ENCODE measurements at regions not wholly inside any gene's neighbourhood (a gene's known extent, or its start where the extent isn't known, plus 50 kb on each side); places are given as distances from the start of the nearest gene placed in this dataset.

DNA sequence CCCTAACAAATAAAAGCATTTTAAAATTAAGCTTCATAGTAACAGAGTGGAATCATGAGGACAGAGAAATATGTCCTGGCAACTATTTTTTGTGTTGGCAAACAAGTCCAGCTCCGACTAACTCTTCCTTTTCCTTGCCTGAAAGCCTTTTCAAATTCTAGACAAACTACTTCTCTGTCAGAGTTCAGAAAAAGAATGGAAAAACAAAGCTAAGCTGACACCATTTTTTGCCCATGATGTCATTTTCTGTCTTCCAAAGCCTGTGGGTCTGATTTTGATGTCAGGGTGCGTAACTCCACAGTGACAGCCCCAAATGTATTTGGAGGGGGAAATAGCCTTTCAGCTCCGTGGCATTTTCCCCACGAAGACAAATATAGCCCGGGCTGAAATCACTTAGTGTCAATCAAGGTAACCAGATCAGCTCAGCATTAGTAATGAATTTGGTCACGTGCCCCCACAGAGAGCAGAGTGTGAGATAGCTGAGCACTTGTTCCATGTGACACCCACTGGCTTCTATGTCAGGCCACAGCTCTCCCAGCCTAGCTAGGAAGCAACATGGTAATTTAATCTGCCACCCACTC, 233.0 kb upstream of the SIX2 start:
- no peaks in the 10 kb centered on the region for H3F3A ChIP-seq (ENCODE audit: insufficient read depth, low read length)
- H3K27me3 ChIP-seq (ENCODE audit: insufficient read depth, low read length), result no peaks in the 10 kb centered on the region
- H3K36me3 ChIP-seq (ENCODE audit: insufficient read depth, low read length), result no peaks in the 10 kb centered on the region
- peak overlapping the region; percentile 14 for H3K27ac ChIP-seq (ENCODE audit: low read depth, low read length, poor library complexity, severe bottlenecking)
- H3K9me2 ChIP-seq (ENCODE audit: low read depth, low read length), result no peaks in the 10 kb centered on the region
- no peaks in the 10 kb centered on the region for H3K9me3 ChIP-seq (ENCODE audit: low read length)
- H3K79me2 ChIP-seq (ENCODE audit: insufficient read depth, low read length), result no peaks in the 10 kb centered on the region; the same call in 1 of the 2 replicates
- H3K4me2 ChIP-seq (ENCODE audit: low read length), result no peak overlapping the region
- no peak overlapping the region for H3K4me3 ChIP-seq (ENCODE audit: low read depth, low read length, poor library complexity, severe bottlenecking)
- H3K9ac ChIP-seq (ENCODE audit: low read length), result no peak overlapping the region
- peaks cover 27% of the 10 kb centered on the region for H3K4me1 ChIP-seq (ENCODE audit: insufficient read depth, low read length, severe bottlenecking)
- TF ChIP-seq EZH2 (IDR thresholded peaks at IDR 0.05; ENCODE audit: borderline replicate concordance, low read length), result no peak
- TF ChIP-seq, protein P1, sequence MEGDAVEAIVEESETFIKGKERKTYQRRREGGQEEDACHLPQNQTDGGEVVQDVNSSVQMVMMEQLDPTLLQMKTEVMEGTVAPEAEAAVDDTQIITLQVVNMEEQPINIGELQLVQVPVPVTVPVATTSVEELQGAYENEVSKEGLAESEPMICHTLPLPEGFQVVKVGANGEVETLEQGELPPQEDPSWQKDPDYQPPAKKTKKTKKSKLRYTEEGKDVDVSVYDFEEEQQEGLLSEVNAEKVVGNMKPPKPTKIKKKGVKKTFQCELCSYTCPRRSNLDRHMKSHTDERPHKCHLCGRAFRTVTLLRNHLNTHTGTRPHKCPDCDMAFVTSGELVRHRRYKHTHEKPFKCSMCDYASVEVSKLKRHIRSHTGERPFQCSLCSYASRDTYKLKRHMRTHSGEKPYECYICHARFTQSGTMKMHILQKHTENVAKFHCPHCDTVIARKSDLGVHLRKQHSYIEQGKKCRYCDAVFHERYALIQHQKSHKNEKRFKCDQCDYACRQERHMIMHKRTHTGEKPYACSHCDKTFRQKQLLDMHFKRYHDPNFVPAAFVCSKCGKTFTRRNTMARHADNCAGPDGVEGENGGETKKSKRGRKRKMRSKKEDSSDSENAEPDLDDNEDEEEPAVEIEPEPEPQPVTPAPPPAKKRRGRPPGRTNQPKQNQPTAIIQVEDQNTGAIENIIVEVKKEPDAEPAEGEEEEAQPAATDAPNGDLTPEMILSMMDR (IDR thresholded peaks at IDR 0.05; ENCODE audit: low read length), result no peak
- H2AFZ ChIP-seq (ENCODE audit: low read length), result no peak overlapping the region
- no peaks in the 10 kb centered on the region for H4K20me1 ChIP-seq (ENCODE audit: insufficient read depth, low read length)

DNA sequence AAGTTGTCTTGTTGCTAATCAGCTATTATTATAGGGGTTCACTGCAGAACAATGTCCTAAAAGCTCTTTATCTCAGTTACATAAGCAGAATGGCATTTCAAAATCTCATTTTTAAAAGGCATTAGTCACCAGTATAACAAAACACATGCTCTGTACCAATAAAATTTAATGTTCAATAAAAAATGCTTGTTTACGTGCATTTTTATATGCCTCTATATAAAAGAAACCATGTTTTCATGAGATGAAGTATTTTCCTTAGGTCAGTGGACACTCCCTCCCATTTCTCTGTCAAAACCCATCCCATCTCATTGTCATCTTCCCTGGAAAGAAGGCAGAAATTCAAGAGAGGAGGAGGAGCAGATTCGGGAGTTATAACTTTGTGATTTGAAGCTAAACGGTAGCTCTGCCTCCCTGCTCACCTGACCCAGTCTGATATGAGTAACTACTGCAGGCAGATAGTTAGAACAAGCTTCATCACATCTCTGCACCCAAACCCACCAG, 231.9 kb upstream of the SIX2 start:
- Histone ChIP-seq H3K9ac (ENCODE audit: low read length) (no peak overlapping the region), H3K4me1 (ENCODE audit: insufficient read depth, low read length, severe bottlenecking) (peaks cover 34% of the 10 kb centered on the region), H3K27me3 (ENCODE audit: insufficient read depth, low read length) (no peaks in the 10 kb centered on the region), H3K36me3 (ENCODE audit: insufficient read depth, low read length) (no peaks in the 10 kb centered on the region), H3K79me2 (ENCODE audit: insufficient read depth, low read length) (no peaks in the 10 kb centered on the region; the same call in 1 of the 2 replicates), H3K9me3 (ENCODE audit: low read length) (no peaks in the 10 kb centered on the region), H3K4me3 (ENCODE audit: low read depth, low read length, poor library complexity, severe bottlenecking) (no peak overlapping the region), H3F3A (ENCODE audit: insufficient read depth, low read length) (no peaks in the 10 kb centered on the region), H3K4me2 (ENCODE audit: low read length) (no peak overlapping the region), H3K9me2 (ENCODE audit: low read depth, low read length) (no peaks in the 10 kb centered on the region), H3K27ac (ENCODE audit: low read depth, low read length, poor library complexity, severe bottlenecking) (peak overlapping the region; percentile 24), H4K20me1 (ENCODE audit: insufficient read depth, low read length) (no peaks in the 10 kb centered on the region), H2AFZ (ENCODE audit: low read length) (no peak overlapping the region)
- TF ChIP-seq EZH2 (IDR thresholded peaks at IDR 0.05; ENCODE audit: borderline replicate concordance, low read length), result no peak
- TF ChIP-seq, protein P1 (IDR thresholded peaks at IDR 0.05; ENCODE audit: low read length), result no peak

DNA sequence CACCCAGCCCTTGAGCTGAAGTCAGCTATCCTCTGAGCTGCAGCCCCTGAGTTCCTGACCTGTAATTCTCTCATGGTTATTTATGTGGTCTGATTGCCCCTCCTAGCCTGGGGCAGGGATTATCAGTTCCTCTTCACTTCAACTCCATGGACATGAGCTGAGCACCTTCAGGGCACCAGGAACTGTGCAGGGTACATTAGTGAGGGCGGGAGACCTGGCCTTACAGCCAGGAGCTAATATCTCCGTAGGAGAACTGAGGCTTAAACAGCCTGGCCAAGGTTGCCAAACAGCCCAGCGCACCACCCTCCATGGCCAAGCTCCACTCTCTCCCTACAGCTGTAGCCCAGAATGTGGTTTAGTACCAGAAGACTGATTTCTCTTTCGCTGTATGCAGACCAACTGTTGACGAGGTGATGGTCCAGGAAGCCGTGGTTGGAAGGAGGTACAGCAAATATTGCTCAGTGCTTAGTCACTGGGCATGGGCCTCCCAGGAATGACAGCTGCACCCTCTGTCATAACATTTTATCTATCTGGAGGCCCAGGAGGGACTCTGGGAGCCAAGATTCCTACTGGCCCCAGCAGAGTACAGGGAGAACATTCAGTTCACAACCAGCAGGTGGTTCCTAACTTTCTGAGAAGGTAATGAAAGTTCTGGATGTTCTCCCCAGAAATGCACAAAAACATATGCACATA, 228.7 kb upstream of the SIX2 start:
- H2AFZ ChIP-seq (ENCODE audit: low read length), result no peak overlapping the region
- no peaks in the 10 kb centered on the region for H3K79me2 ChIP-seq (ENCODE audit: insufficient read depth, low read length)
- no peaks in the 10 kb centered on the region for H3K36me3 ChIP-seq (ENCODE audit: insufficient read depth, low read length)
- no peak overlapping the region for H3K4me2 ChIP-seq (ENCODE audit: low read length)
- no peaks in the 10 kb centered on the region for H3K9me2 ChIP-seq (ENCODE audit: low read depth, low read length)
- peaks cover 34% of the 10 kb centered on the region for H3K4me1 ChIP-seq (ENCODE audit: insufficient read depth, low read length, severe bottlenecking)
- H4K20me1 ChIP-seq (ENCODE audit: insufficient read depth, low read length), result no peaks in the 10 kb centered on the region
- no peaks in the 10 kb centered on the region for H3K27me3 ChIP-seq (ENCODE audit: insufficient read depth, low read length)
- H3K9me3 ChIP-seq (ENCODE audit: low read length), result no peaks in the 10 kb centered on the region
- TF ChIP-seq, protein P1 (IDR thresholded peaks at IDR 0.05; ENCODE audit: low read length), result no peak
- no peak for TF ChIP-seq EZH2 (IDR thresholded peaks at IDR 0.05; ENCODE audit: borderline replicate concordance, low read length)
- H3K27ac ChIP-seq (ENCODE audit: low read depth, low read length, poor library complexity, severe bottlenecking), result no peak overlapping the region
- H3F3A ChIP-seq (ENCODE audit: insufficient read depth, low read length), result no peaks in the 10 kb centered on the region
- H3K4me3 ChIP-seq (ENCODE audit: low read depth, low read length, poor library complexity, severe bottlenecking), result no peak overlapping the region
- H3K9ac ChIP-seq (ENCODE audit: low read length), result no peak overlapping the region

Data from OCI-LY1 (cell line).